ENCODE measurements at regions not wholly inside any gene's neighbourhood (a gene's known extent, or its start where the extent isn't known, plus 50 kb on each side); places are given as distances from the start of the nearest gene placed in this dataset.

DNA sequence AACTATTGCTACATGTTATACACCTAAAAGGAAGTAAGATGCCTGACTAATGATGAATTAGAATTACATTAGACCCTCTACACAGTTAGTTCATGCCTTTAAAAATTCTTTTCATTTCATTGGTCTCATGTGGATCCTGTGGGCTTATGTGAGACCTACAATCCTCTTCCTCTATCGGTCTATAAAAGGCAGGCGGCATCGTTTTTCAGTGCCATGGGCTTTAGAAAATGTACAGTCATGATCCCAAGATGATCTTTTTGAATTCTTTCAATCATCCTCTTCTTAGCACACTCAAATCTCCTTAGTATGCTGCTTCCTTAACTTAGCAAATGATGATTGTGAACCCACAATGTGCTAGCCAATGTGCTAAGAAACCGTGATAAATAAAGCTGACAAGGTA is 193.9 kb downstream of the ZNF608 start:
- no peak for TF ChIP-seq POLR2AphosphoS5 (IDR thresholded peaks at IDR 0.05; ENCODE audit: low read depth, low read length)
- TF ChIP-seq, protein P1, sequence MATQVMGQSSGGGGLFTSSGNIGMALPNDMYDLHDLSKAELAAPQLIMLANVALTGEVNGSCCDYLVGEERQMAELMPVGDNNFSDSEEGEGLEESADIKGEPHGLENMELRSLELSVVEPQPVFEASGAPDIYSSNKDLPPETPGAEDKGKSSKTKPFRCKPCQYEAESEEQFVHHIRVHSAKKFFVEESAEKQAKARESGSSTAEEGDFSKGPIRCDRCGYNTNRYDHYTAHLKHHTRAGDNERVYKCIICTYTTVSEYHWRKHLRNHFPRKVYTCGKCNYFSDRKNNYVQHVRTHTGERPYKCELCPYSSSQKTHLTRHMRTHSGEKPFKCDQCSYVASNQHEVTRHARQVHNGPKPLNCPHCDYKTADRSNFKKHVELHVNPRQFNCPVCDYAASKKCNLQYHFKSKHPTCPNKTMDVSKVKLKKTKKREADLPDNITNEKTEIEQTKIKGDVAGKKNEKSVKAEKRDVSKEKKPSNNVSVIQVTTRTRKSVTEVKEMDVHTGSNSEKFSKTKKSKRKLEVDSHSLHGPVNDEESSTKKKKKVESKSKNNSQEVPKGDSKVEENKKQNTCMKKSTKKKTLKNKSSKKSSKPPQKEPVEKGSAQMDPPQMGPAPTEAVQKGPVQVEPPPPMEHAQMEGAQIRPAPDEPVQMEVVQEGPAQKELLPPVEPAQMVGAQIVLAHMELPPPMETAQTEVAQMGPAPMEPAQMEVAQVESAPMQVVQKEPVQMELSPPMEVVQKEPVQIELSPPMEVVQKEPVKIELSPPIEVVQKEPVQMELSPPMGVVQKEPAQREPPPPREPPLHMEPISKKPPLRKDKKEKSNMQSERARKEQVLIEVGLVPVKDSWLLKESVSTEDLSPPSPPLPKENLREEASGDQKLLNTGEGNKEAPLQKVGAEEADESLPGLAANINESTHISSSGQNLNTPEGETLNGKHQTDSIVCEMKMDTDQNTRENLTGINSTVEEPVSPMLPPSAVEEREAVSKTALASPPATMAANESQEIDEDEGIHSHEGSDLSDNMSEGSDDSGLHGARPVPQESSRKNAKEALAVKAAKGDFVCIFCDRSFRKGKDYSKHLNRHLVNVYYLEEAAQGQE (IDR thresholded peaks at IDR 0.05; ENCODE audit: insufficient read depth in 1 of 2, low read depth in 2 of 2, low read length in 2 of 2): no peak
- no peak for TF ChIP-seq TAF1 (IDR thresholded peaks at IDR 0.05; ENCODE audit: borderline replicate concordance, insufficient read depth, low read length)
- no peak for TF ChIP-seq FOXP2 (optimal IDR thresholded peaks at IDR 0.05; ENCODE audit: borderline replicate concordance, extremely low read depth, extremely low read length, insufficient read depth)
- TF ChIP-seq SIN3A (IDR thresholded peaks at IDR 0.05; ENCODE audit: borderline replicate concordance, insufficient read depth, low read length): no peak

- TF ChIP-seq SIN3A (IDR thresholded peaks at IDR 0.05; ENCODE audit: borderline replicate concordance, insufficient read depth, low read length) (no peak), POLR2AphosphoS5 (IDR thresholded peaks at IDR 0.05; ENCODE audit: low read depth, low read length) (no peak), TAF1 (IDR thresholded peaks at IDR 0.05; ENCODE audit: borderline replicate concordance, insufficient read depth, low read length) (no peak), FOXP2 (optimal IDR thresholded peaks at IDR 0.05; ENCODE audit: borderline replicate concordance, extremely low read depth, extremely low read length, insufficient read depth) (no peak)
- TF ChIP-seq, protein P1 (IDR thresholded peaks at IDR 0.05; ENCODE audit: insufficient read depth in 1 of 2, low read depth in 2 of 2, low read length in 2 of 2): no peak
Measured at GRCh38 chr5:124551939-124552279, 194.5 kb downstream of the ZNF608 start.

- TF ChIP-seq, protein P1 (IDR thresholded peaks at IDR 0.05; ENCODE audit: insufficient read depth in 1 of 2, low read depth in 2 of 2, low read length in 2 of 2): no peak
Measured at GRCh38 chr5:124550731-124551130, 195.7 kb downstream of the ZNF608 start.

DNA sequence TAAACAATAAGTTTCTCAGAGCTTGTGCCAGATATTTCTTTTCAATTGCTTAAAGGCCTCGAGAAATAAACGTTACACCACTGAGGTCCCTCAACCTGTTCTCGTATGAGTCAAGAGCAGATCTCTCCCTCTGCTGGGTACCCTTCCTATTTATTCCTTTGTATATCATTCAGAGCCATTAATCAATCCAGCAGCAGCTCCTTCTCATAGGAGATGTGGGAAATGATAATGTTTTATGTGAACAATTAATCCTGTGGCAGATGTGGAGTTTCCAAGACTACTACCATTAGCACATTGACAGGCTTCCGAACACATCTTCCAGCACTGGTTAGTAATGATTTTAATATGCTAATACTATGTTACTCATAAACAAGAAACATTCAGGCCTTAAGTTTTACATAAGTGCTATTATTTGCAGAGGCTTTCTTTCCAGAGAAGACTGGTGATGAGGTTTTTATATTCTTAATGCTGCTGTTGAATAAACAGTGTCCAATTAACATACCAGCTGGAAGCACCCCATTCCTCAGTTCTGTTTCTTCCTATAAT is 196.5 kb downstream of the ZNF608 start:
- TF ChIP-seq TAF1 (IDR thresholded peaks at IDR 0.05; ENCODE audit: borderline replicate concordance, insufficient read depth, low read length) (no peak), SIN3A (IDR thresholded peaks at IDR 0.05; ENCODE audit: borderline replicate concordance, insufficient read depth, low read length) (no peak), FOXP2 (optimal IDR thresholded peaks at IDR 0.05; ENCODE audit: borderline replicate concordance, extremely low read depth, extremely low read length, insufficient read depth) (no peak), POLR2AphosphoS5 (IDR thresholded peaks at IDR 0.05; ENCODE audit: low read depth, low read length) (no peak)
- TF ChIP-seq, protein P1 (IDR thresholded peaks at IDR 0.05; ENCODE audit: insufficient read depth in 1 of 2, low read depth in 2 of 2, low read length in 2 of 2): no peak

GRCh38 chr5:124546643-124547042 is 199.8 kb downstream of the ZNF608 start:
- no peak for TF ChIP-seq FOXP2 (optimal IDR thresholded peaks at IDR 0.05; ENCODE audit: borderline replicate concordance, extremely low read depth, extremely low read length, insufficient read depth)
- TF ChIP-seq, protein P1 (IDR thresholded peaks at IDR 0.05; ENCODE audit: insufficient read depth in 1 of 2, low read depth in 2 of 2, low read length in 2 of 2): peak; percentile 90 to 96
